ENCODE measurements at regions not wholly inside any gene's neighbourhood (a gene's known extent, or its start where the extent isn't known, plus 50 kb on each side); places are given as distances from the start of the nearest gene placed in this dataset.

GRCh38 chr6:25041485-25042035, 105.8 kb upstream of the RIPOR2 start:
- no peak for DNase-seq

DNA sequence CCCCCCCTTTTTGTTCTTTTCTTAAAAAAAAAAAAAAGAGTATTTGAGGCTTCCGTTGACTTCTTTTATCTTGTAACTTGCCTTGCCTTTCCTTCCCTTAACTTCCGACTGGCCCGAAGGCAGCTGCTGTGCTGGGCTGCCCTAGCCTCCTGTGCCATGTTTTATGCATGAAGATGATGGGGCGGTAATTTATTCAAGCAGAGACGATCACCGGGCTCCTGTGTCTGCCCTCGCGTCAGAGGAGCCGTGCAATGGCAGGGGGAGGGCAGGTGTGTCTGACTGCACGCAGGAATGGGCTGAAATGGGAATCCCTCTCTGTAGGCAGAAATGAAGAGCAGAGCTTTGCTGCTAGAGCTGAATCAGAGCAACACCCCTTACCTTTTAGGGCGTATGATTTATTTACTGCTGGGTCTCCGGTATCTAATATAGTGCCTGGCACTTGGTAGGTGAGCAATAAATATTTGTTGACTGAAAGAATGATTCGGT, 106.3 kb upstream of the RIPOR2 start:
- peak; percentile 21 for DNase-seq

- no peak for DNase-seq
Observed at GRCh38 chr6:25042536-25042935, 106.8 kb upstream of the RIPOR2 start.

DNA sequence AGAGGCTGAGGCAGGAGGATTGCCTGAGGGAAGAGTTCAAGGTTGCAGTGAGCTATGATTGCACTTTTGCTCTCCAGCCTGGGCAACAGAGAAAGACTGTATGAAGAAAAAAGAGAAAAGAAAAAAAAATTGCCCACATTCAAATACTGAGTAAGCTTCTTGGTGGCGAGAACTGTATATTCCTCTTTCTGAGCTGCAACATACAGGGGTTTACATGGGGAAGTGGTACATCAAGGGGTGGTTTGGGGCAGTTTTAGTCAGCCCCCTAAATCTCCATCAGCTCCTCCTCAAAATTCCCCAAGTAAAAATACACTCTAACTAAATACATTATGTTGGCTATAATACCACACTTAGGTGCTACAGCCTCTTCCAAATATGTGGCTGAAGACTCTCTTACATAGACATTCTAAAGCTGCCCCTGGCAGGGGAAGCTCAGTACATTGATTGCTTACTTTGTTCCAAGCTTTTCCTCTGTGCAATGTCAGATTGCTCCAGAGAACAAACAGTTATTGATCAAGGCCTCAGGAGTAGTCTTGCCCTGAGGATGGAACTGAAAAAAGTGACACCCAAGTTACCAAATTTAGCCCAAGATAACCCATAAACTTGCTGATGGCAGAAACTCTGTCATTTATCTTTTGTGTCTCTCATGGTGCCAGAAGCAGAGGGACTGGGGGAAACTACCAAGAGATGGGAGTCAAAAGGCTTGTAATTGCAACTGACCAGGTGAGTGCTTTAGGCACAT, 107.4 kb upstream of the RIPOR2 start:
- DNase-seq: no peak

DNA sequence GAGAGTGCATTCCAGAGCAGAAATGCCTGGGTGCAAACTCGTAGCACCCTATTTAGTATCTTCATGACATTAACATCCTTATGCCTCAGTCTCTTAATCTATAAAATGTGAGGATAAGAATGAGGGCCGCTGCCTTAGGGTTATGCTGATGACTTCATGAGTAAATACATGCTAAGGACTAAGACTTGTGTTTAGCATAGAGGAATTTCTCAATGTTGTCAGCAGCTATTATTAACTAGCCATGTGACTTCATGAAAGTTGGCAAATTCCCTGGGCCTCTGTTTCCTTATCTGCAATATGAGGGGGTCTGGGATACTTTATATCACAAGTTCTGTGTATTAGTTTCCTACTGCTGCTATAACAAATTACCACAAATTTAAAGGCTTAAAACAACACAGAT, 108.1 kb upstream of the RIPOR2 start:
- DNase-seq: no peak

GRCh38 chr6:25046942-25047341, 111.2 kb upstream of the RIPOR2 start:
- no peak for DNase-seq

- DNase-seq: no peak
Observed at GRCh38 chr6:25050356-25050755, 114.6 kb upstream of the RIPOR2 start.

- no peak for DNase-seq
Observed at GRCh38 chr6:25051083-25051482, 115.3 kb upstream of the RIPOR2 start.

DNA sequence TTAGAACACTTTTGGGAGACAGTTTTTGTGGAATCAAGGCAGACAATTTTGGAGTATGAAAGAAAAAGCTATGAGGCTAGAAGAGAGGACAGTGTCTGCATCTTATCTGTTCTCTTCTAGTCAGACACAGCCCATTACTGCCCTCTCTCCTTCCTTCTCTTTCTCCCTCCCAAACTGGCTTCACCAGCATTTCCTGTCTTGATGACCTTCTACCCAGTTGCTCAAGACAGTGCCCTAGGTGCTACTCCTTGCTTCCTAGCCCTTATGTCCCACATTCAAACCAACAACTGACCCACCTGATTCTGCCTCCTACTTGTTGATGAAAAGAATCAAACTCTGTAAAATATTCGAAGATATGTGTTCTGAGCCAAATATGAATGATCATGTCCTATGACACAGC, 116.4 kb upstream of the RIPOR2 start:
- no peak for DNase-seq

DNA sequence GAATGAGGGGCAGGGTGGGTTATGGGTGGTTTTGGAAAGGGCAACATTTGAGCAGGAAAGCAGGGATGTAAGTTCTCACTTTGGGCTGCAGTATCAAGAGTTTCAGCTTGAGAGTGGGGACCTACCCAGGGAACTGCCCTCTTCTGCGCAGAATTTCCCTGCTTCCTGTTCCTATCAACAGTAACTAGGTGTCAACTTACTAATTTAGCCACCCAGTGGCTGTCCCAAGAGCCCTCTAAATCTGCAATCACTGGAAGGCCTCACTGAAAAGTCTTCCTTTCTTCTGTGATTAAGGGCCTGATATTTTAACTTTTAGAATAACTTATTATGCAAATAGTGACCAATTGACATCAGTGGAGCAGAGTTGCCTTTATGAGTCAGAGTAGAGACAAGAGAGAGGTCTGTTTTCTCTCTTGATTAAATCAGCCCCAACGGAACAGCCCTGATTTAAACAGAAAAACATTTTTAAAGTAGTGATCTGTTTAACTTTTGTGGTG, 118.2 kb upstream of the RIPOR2 start:
- no peak for DNase-seq

DNA sequence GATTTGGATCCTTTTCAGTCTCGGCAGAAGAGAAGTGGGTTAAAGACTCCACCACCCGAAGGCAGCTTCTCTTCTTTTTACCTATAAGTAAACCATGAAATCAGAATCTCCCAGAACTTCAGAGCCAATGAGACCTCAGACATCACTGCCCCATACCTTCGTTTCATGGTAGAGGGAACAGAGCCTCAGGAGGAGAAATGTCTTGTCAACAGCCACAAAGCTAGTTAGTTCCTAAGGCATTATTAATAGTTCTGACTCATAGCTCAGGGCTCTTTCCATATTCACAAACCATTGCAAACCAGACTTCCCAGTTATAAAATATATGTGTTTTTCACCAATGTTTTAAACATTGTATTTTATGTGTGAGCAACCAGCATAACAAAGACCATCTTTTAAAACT, 118.7 kb upstream of the RIPOR2 start:
- no peak for DNase-seq

DNA sequence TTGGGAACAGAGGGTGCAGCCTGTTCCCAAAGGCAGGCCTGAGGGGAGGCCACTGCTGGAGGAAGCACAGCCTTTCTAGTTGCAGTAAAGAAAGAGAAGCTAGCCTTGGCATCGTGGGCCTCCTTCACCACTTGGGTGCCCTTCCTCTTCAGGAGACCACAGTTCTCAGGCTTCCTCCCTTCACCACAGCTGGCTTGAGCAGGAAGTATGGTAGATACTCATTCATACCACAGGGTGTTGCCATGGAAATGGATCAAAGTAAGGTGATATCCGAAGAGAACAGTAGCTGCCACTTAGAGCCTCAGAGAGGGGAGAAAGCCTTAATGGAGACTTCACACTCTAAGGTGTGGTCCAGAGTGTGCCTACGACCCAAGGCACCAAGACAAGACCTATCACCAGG, 120.4 kb upstream of the RIPOR2 start:
- DNase-seq: no peak

DNA sequence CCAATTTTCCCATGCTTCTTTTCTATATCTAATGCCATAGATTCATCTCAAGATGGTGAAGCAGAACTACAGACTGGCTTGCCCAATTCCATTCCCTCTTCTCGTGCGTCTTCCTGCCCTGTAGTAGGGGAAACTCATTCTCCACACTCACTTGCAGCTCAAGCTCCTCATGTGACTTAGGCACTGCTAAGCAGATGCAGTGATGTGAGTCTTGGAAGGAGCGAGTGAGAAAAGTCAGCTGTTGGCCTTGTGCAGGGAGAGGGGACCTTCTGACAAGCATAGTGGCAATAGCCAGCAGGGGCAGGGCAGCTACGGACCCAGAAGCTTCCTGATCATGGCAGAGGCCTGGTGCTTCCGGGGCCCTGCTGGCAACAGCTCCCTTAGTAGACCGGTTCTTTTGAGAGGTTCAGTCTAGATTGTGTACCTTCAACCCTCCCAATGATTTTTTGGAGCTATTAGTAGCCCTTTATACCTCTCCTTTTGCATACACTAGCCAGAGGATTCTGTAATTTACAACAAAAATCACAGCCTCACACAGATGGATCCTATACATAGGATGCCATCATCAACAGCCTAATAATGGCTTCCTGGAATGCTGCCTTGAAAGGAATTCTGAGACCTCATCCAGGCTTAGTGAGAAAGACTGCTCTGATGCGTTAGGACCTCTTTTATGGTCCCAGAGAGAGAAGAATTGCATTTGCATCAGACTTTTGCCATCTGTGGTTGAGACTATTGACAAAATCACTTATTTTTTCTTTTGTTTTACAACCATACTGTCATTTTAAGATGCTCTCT, 121.5 kb upstream of the RIPOR2 start:
- DNase-seq: no peak

DNA sequence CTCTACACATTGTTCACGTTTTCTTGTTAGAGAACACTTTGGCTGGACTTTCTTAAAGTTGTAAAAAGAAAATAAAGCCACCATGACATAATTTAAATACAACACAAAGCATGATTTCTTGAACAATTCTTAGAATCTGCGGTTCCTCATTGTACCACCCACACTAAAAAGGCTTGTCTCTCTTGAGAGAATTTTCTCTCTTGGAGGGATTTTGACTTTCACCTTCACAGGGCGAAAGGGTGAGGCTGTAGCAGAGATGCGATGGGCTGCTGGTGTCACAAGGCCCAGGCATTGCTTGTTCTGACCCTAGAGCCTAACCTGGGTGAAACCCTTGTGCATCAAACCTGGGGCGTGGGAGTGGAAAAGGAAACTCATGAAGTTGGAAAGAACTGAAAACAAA, 122.7 kb upstream of the RIPOR2 start:
- DNase-seq: no peak

- no peak for DNase-seq
Observed at GRCh38 chr6:25058941-25059340, 123.2 kb upstream of the RIPOR2 start.

DNA sequence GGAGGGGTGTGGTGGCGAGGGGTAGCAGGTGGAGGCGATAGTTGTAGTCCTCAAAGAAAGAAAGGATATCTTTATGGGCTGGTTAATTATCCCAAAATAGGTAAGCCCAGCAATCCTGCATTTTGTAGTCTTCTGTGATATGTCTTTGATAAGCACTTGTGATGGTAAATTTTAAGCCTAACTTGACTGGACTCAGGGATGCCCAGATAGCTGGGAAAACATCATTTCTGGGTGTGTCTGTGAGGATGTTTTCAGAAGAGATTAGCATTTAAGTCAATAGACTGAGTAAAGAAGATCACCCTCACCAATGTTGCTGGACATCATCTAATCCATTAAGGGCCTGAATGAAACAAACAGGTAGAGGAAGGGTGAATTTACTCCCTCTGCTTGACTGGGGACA, 124.8 kb upstream of the RIPOR2 start:
- DNase-seq: no peak

- DNase-seq: no peak
Observed at GRCh38 chr6:25061289-25061936, 125.7 kb upstream of the RIPOR2 start.

DNA sequence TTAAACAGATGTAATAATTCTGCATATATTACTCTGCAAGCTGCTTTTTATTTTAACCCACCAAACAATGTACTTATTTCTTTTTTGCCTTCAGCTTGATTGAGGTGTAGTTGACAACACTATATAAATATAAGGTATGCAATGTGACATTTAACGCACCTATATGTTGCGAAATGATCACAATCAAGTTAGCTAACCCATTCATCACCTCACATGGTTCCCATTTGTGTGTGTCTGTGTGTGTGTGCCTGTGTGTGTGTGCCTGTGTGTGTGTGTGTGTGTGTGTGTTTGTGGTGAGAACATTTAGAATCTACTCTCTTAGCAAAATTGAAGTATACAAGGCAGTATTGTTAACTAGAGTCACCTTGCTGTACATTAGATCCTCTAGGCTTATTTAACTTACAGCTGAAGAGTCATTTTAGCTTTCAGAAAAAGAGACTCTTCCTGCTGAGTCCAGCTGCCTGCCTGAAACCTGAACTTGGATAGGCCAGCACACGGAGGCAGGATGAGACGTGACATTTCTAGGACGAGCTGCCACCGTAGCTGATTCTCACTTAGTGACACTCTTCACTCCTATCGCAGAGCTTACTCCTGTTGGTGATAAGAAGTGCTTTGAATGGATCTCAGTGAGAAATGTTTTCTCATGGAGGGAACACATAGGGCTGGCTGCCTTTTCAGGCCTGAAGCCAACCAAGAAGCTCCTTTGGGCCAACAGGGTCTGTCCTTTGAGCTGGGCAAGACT, 126.5 kb upstream of the RIPOR2 start:
- DNase-seq: peak; percentile 18

DNA sequence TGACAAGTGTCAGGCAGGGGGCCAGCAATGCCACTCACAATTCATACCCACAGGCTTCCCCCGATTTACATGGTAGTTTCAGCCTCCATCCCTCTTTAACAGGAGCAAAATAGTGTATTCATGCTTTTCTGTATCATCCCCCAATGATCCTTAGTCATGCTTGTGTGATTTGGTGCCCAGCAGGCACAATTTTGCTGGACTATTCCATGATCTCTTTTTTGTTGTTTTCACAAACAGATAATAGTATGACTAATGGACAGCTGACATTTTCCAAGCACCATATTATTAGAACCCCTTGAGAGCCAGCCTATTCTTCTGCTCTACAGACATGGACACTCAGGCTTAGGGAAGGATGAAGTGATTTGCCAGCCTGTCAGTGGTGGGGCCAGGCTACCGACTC, 128.2 kb upstream of the RIPOR2 start:
- no peak for DNase-seq

DNA sequence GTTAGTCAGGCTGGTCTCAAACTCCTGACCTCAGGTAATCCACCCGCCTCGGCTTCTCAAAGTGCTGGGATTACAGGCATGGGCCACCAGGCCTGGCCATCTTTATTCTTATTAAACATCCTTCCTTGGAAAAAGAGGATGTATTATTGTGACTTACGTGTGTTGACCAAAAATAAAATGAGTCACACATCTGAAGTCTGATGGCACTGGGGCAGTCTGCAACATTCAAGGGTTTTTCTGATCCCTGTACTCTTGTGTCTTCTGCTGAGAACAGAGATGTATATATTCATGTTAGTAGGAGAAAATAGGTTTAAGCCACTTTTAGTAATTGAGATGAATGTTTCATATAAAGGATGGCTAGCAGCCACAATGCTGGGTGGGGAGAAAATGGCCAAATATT, 129.9 kb upstream of the RIPOR2 start:
- no peak for DNase-seq

GRCh38 chr6:25066593-25066992, 130.8 kb upstream of the RIPOR2 start:
- DNase-seq: no peak

- DNase-seq: no peak
Observed at GRCh38 chr6:25068866-25069265, 133.1 kb upstream of the RIPOR2 start.

All from NCI-H510A (cell line).